ENCODE measurements at regions not wholly inside any gene's neighbourhood (a gene's known extent, or its start where the extent isn't known, plus 50 kb on each side); places are given as distances from the start of the nearest gene placed in this dataset.

DNA sequence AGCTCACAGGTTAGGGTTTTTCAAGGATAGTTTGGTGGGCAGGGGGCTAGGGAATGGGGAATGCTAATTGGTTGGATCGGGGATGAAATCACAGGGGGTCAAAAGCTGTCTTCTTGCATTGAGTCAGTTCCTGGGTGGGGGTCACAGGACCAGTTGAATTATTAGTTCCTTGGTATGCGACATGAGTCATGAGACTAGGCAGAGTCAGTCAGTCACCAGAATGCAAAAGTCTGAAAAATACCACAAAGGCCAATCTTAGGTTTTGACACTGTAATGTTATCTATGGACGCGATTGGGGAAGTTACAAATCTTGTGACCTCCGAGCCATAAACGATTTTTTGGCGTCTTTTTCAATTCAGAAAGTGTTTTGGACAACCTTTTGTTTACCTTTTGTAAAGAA lies 101.2 kb downstream of the ZNF519 start:
- intact Hi-C loops (cut with DNase I, micrococcal nuclease), result no loop called here
- no peak for DNase-seq
- ATAC-seq, result no peak

DNA sequence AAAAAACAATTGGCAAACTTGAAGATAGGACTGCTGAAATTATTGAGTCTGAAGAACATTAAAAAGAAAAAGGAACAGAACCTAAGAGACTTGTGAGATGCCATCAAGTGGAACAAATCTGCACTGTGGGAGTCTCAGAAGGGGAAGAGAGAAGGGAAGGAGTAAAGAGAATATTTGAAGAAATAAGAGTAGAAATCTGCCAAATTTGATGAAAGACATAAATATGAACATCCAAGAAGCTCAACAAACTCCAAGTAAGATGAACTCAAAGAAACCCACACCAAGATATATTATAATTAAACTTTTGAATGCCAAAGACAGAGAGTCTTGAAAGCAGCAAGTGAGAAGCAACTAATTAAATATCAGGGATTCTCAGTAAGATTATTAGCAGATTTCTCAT lies 102.7 kb downstream of the ZNF519 start:
- DNase-seq, result no peak
- intact Hi-C loops (cut with DNase I, micrococcal nuclease), result no loop called here
- no peak for ATAC-seq

DNA sequence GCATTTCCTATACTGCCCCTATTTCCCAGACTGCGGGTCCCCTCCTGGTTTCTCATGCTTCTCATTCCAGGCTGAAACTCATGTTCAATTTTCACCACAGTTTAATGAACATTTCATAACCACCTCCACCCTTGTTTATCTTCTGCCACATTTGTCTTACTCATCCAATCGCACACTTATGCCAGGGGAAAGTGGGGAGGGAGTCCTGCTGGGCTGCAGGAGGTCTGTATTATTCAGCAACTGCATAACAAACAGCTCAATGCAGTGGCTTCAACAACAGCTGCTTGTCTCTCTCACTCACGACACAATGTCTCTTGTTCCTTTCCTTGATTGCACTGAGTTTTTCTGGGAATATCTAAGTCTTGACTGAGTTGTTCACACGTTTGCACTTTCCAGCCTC lies 106.0 kb downstream of the ZNF519 start:
- DNase-seq (no peak), ATAC-seq (peak; percentile 82)
- intact Hi-C loops (cut with DNase I, micrococcal nuclease), result no loop called here

DNA sequence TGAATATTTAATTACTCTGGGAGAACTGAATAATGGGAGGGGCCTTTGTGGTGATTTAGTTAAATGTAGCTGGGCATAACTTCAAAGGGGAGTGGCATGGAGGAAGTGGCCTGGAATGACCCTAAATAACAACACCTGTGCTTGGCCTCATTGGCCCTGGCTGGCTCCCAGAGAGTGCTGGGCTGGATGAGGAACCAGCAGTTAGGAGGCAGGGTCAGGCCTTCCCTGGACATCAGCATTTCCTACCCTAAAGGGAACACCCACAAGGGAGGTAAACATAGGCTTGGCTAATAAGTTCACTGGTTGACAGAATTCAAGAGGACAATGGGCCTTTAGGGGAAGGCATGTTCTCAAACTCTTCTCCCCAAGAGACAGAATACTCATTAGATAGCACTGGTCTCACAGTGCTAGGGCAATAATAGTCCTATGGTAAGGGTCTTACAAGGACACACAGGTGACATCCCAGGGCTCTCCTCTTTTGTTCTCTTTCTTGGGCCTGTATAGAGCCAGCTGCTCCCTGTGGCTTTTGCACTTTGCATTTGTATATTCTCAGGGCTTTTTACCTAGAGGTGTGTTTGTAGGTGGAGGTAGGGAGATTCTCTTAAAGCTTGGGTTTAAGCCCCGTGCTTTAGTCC lies 106.8 kb downstream of the ZNF519 start:
- peak; percentile 95 for ATAC-seq
- intact Hi-C loops (cut with DNase I, micrococcal nuclease), result no loop called here
- DNase-seq, result peak; percentile 51 to 62

DNA sequence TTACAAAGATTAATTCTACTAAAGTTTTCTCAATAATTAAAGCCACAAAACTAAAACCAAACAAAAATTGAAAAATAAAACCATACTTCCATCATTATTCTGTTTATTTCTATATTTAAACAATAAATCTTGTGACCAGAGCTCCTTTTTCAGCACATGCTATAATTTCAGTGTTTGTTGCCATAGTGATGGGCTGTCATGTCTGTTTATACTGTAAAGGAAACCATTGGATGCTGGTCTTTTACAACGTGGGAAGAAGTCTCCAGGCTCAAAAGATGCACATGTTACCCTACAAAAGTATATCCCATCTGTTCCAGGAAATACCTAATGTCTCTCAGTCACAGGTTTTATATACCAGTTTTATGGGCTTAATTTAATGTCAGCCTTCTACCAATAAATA lies 100.1 kb upstream of the MC2R start:
- intact Hi-C loops (cut with DNase I, micrococcal nuclease), result no loop called here
- no peak for DNase-seq
- ATAC-seq, result no peak

DNA sequence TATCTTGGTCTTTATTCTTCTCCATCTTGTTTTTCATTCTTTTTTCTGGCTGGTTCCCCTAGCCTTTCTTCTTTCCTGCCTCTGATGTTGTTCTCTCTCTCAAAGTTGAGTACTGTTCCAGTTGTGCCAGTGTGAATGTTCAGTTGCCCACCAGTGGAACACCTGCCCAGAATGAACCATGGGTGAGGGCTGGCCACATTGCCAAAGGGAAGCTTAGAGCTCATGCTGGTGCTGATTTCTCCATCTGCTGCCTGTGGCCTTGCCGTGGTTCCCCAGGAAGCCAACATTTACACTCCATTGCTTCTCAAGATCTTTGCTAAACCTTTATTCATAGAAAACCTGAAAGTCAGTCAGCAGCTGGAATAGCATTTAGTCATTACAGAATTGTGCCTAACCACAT lies 99.1 kb upstream of the MC2R start:
- DNase-seq, result no peak
- intact Hi-C loops (cut with DNase I, micrococcal nuclease), result no loop called here
- ATAC-seq, result no peak

GRCh38 chr18:14000884-14001283 lies 85.5 kb upstream of the MC2R start:
- DNase-seq (no peak), ATAC-seq (no peak)
- intact Hi-C loops (cut with DNase I, micrococcal nuclease), result no loop called here

DNA sequence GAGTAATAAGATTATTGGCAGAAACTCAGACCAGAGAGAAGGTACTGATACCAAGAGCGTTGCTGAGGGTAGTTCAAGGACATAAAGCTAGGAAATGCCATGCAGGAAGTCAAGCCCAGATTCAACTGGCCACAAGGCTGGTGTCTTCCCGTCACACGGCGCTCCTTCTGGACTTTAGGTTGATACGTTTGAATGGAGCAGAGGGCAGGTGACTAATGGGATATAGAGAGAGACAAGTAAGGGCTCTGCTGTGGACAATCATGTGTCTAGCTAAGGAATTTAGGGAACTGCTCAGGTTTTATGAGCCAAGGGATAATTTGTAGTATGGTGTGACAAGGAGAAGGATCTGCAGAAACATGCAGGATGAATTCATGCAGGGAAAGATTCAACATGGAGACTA lies 83.9 kb upstream of the MC2R start:
- ATAC-seq (no peak), DNase-seq (no peak)
- intact Hi-C loops (cut with DNase I, micrococcal nuclease), result no loop called here

GRCh38 chr18:13998571-13998970 lies 83.2 kb upstream of the MC2R start:
- ATAC-seq (no peak), DNase-seq (no peak)
- intact Hi-C loops (cut with DNase I, micrococcal nuclease), result no loop called here

- no peak for ATAC-seq
- DNase-seq, result no peak
- intact Hi-C loops (cut with DNase I, micrococcal nuclease), result no loop called here
Observed at GRCh38 chr18:13993730-13994129, 78.4 kb upstream of the MC2R start.

- DNase-seq (no peak), ATAC-seq (no peak)
- intact Hi-C loops (cut with DNase I, micrococcal nuclease), result no loop called here
Observed at GRCh38 chr18:13992826-13993540, 77.6 kb upstream of the MC2R start.

DNA sequence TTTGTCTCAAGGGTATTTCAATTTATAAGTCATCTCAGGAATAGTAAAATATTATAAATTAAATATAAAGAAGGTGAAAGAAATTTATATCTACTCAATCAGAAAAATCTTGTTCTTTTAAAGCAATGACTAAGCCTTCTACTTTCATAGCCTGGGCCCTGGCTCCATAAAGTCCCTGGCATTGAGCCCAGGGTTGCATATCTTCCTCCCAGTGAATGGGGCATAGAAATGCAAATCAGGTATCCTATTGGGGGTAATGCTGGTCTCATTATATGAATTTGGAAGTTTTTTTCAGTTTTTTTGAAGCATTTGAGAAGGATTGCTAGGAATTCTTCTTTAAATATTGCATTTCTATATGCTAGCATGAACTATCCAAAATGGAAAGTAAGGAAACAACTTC lies 73.9 kb upstream of the MC2R start:
- DNase-seq, result no peak
- intact Hi-C loops (cut with DNase I, micrococcal nuclease), result no loop called here
- ATAC-seq, result no peak

DNA sequence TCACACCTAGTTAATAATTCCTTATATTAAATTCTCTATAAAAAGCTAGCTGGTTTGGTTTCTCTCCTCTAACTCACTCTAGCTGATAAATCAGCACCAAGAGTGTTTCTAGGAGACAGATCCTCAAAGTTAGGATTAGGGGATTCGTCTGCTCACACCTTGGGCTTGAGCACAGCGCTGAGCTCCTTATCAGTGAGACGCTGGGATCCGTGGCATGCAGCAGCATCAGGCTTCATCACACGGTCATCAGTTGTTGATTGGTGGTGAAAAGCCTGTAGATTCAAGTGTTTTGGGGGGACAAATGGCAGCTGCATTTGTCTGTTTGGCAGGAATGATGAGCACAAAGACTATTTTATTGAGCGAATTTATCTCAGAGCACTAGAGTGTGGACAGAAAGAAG lies 72.6 kb upstream of the MC2R start:
- DNase-seq (no peak), ATAC-seq (no peak)
- intact Hi-C loops (cut with DNase I, micrococcal nuclease), result no loop called here

- no peak for ATAC-seq
- DNase-seq, result no peak
- intact Hi-C loops (cut with DNase I, micrococcal nuclease), result no loop called here
Observed at GRCh38 chr18:13984080-13984479, 68.7 kb upstream of the MC2R start.

DNA sequence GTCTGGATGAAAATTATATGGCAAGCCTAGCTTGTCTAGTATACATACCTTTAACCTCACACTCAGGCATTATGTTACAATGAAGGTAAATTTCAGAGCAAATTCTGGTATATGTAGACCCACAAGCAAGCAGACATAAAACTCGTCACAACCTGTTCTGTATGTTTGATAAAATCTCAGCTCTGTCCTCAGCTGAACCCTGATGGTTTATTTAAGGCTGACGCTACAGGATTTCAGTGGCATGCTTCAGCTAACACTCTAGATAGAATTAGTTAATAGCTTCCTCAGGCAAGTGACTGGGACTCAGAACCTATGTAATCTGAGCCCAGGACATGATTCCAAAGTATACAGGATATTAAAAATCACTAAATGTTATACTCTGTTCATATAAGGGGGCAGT lies 68.2 kb upstream of the MC2R start:
- ATAC-seq (no peak), DNase-seq (no peak)
- intact Hi-C loops (cut with DNase I, micrococcal nuclease), result no loop called here

DNA sequence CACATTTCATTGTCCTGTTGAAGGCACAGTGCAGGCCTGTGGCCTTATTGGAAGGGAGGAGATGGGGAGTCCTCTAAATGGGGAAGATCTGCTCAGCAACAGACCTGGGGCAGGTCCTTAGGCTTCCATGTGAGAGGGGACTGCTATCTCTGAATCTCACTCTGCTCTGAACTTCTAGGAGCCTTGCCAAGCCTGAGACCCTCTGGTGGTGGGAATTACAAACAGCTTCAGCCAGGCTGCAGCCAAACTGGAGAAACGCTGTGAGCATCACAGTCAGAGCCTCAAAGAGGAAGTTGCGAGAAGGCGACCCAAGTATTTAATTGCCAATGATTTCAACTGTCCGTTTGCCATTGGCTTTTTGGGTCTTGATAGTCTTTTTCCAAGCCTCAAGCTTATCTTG lies 66.8 kb upstream of the MC2R start:
- no peak for ATAC-seq
- intact Hi-C loops (cut with DNase I, micrococcal nuclease), result no loop called here

DNA sequence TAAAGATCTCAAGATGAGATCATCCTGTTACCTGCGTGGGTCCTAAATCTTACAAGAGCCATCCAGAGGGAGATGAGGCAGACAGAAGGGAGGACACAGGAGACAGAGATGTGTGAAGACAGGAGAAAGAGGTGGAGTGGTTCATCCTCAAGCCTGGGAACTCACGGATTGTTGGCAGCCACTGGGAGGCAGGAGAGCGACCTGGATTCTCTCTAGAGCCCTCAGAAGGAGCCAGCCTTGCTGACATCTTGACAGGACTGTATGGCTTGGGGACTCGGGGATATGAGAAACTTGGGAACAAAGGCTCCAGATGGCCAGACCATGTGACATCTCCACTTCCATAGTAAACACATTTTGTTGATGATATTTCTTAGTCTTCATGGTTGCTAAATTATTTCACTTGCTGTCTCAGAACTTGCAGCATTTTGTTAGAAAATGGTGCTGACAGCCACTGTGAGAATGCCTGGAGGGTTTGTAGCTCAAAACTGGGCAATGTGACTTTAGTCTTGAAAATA lies 57.8 kb upstream of the MC2R start:
- intact Hi-C loops (cut with DNase I, micrococcal nuclease), result no loop called here
- no peak for ATAC-seq

More for the DNA sequence above, 66.8 kb upstream of the MC2R start:
- DNase-seq, result no peak

More for the DNA sequence above, 57.8 kb upstream of the MC2R start:
- DNase-seq, result no peak
